Gastroesophageal sphincter (tissue), 4 donors: ENCODE measurements at regions not wholly inside any gene's neighbourhood (a gene's known extent, or its start where the extent isn't known, plus 50 kb on each side); places are given as distances from the start of the nearest gene placed in this dataset.

ENCODE experiments used
- ATAC-seq: fragments of 150-250 bp; one replicate; pipeline ENCODE4 v1.9.1; 2016; ENCODE audit warnings: mild to moderate bottlenecking, moderate library complexity
- H3K27ac ChIP-seq, 4 donors: fragments of 200-600 bp; sonication (generic) in 3 of 4; 1 replicate in 3 of 4; 2 replicates in 1 of 4; pipeline ENCODE4 v1.5.1; 2016 to 2019
- H3K27me3 ChIP-seq: fragments of 200-600 bp; sonication (generic); one replicate; pipeline ENCODE4 v1.5.1; 2019
- H3K36me3 ChIP-seq, 2 donors: fragments of 200-600 bp; sonication (generic); one replicate each; pipeline ENCODE4 v1.5.1; 2019; ENCODE audit warnings: control low read depth in 1 of 2
- H3K4me1 ChIP-seq, 3 donors: fragments of 200-600 bp; sonication (generic); 1 replicate in 2 of 3; 2 replicates in 1 of 3; pipeline ENCODE4 v1.5.1; 2016 to 2019; ENCODE audit warnings: control low read depth in 2 of 3
- H3K4me3 ChIP-seq, 2 donors: fragments of 200-600 bp; sonication (generic); one replicate each; pipeline ENCODE4 v1.5.1; 2019; ENCODE audit warnings: mild to moderate bottlenecking in 1 of 2, moderate library complexity in 1 of 2
- H3K9me3 ChIP-seq, 3 donors: fragments of 200-600 bp; sonication (generic); one replicate each; pipeline ENCODE4 v1.5.1; 2017 to 2019; ENCODE audit warnings: control low read depth in 2 of 3
- CTCF ChIP-seq, 4 experiments: fragments of 200-600 bp in 2 of 4; fragments of 450-650 bp in 2 of 4; sonication (generic) in 1 of 4; IDR thresholded peaks; one replicate each; pipeline ENCODE4 v1.5.1; 2017 to 2019; ENCODE audit warnings: antibody characterized with exemption in 4 of 4, mild to moderate bottlenecking in 2 of 4, moderate library complexity in 2 of 4
- EP300 ChIP-seq: sonication (generic); formaldehyde crosslinking; IDR thresholded peaks from one replicate; pipeline ENCODE4 v1.6.1; 2017; ENCODE audit warnings: antibody characterized with exemption, mild to moderate bottlenecking
- POLR2A ChIP-seq, 2 donors: fragments of 450-650 bp; IDR thresholded peaks; one replicate each; pipeline ENCODE4 v1.6.1; 2017; ENCODE audit warnings: antibody characterized with exemption in 2 of 2, mild to moderate bottlenecking in 2 of 2, moderate library complexity in 1 of 2
- POLR2AphosphoS5 ChIP-seq: sonication (generic); formaldehyde crosslinking; IDR thresholded peaks from one replicate; pipeline ENCODE4 v1.6.1; 2017; ENCODE audit warnings: antibody characterized with exemption
- WGBS, 2 donors: methylation state at CpG; one replicate each; pipeline ENCODE4 v1.1.5; 2018; ENCODE audit warnings: low coverage in 1 of 2; 5-methylcytosine and 5-hydroxymethylcytosine counted together

GRCh38 chr6:100257793-100258395, 206.8 kb downstream of the SIM1 start:
- Histone ChIP-seq H3K27me3 (no peaks in the 10 kb centered on the region), H3K27ac (no peak overlapping the region), H3K4me3 (no peak overlapping the region), H3K36me3 (no peaks in the 10 kb centered on the region), H3K4me1 (no peaks in the 10 kb centered on the region), H3K9me3 (no peaks in the 10 kb centered on the region)
- no peak for ATAC-seq
- no peak for TF ChIP-seq EP300
- TF ChIP-seq CTCF (IDR thresholded peaks at IDR 0.05) = no peak
- TF ChIP-seq POLR2AphosphoS5 = no peak
- no peak for TF ChIP-seq POLR2A (IDR thresholded peaks at IDR 0.05)
- 17 to 23% methylated on average over 4 of the region's 4 CpGs for WGBS, 2 donors

DNA sequence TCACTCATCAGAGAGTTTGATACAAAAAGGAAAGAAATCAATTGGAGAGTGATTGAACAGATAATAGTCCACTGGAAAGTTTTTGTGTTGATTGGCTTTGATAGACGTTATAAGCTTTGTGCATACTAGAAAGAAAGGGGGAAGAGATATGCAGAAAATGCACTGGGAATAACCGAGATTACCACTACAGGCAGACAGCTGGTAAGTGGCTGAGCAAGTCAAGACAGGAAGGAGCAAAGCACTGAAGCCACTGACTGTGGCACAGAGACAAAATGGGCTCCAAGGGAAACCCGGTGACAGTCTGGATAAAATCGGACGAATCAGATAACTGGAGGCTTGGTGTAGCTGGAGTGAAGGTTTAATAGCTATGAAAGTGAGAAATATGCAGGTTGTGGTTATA, 209.0 kb downstream of the SIM1 start:
- TF ChIP-seq CTCF (IDR thresholded peaks at IDR 0.05) (no peak), POLR2AphosphoS5 (no peak), POLR2A (IDR thresholded peaks at IDR 0.05) (no peak), EP300 (no peak)
- 60 to 78% methylated on average over 1 to 5 of the region's 5 CpGs for WGBS, 2 donors
- Histone ChIP-seq H3K36me3 (no peaks in the 10 kb centered on the region), H3K4me1 (no peaks in the 10 kb centered on the region), H3K27me3 (no peaks in the 10 kb centered on the region), H3K27ac (no peak overlapping the region), H3K9me3 (no peaks in the 10 kb centered on the region), H3K4me3 (no peak overlapping the region)
- no peak for ATAC-seq

DNA sequence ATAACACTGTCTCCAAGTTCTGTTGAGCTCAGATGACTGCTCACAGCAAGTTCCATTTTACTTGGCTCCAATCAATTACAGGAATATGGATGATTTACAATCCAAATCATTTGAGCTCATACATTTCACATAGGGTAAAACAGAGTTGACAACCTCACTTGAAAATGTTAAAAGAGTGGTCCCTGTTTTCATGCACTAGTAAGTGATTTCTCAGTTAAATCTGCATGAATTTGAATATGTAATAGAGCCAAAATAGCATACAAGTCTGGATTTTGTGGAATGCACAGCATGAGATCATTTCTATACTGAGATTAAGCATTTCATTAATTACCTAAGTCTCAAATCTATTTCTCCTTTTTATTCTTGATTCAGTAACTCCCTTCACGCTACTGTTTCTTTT, 217.6 kb downstream of the SIM1 start:
- no peaks in the 10 kb centered on the region for H3K36me3 ChIP-seq
- no peaks in the 10 kb centered on the region for H3K4me1 ChIP-seq
- ATAC-seq = no peak
- no peaks in the 10 kb centered on the region for H3K9me3 ChIP-seq
- TF ChIP-seq CTCF (IDR thresholded peaks at IDR 0.05) = no peak
- no peak for TF ChIP-seq POLR2A (IDR thresholded peaks at IDR 0.05)
- no peak for TF ChIP-seq EP300
- no peak for TF ChIP-seq POLR2AphosphoS5
- no peaks in the 10 kb centered on the region for H3K27me3 ChIP-seq
- 84 to 100% methylated on average over 1 of the region's 1 CpG for WGBS, 2 donors
- H3K4me3 ChIP-seq = no peak overlapping the region
- no peak overlapping the region for H3K27ac ChIP-seq

DNA sequence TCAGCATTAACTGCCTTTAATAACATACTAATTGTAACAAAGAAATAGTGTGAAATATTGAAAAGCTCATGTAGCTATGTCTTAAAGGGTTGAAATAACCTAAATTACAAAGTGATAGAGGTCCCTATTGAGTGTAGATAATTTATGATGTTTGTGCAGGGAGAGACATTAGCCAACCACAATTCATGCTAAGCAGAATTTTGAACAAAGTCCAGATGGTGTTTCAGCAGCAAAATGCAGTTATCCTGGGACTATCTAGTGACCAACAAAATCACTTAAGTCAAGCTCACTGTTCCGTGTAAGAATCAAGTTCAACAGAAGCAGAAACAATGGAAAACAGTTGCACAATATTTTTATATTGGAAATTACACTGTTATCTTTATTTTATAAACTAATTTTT, 218.5 kb downstream of the SIM1 start:
- TF ChIP-seq EP300 (no peak), CTCF (IDR thresholded peaks at IDR 0.05) (no peak), POLR2A (IDR thresholded peaks at IDR 0.05) (no peak), POLR2AphosphoS5 (no peak)
- Histone ChIP-seq H3K9me3 (no peaks in the 10 kb centered on the region), H3K27ac (no peak overlapping the region), H3K4me3 (no peak overlapping the region), H3K4me1 (no peaks in the 10 kb centered on the region), H3K36me3 (no peaks in the 10 kb centered on the region), H3K27me3 (no peaks in the 10 kb centered on the region)
- no peak for ATAC-seq
- WGBS, 2 donors = 15 to 46% methylated on average over 1 of the region's 1 CpG

DNA sequence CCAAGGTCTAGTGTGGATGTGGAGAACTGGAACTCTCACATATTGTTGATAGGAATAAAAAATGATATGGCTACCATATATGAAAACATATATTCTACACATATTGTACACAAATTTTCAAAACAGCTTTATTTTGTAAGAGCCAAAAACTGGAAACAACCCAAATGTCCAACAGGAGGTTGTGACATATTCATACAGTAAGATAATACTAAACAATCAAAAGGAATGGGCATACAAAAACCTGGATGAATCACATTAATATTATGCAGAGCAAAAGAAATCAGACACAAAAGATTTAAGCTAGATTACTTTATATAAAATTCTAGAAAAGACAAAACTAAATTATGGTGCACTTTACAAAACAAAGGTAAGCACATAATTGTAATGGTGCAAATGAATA, 223.9 kb downstream of the SIM1 start:
- H3K27ac ChIP-seq = no peak overlapping the region
- TF ChIP-seq POLR2AphosphoS5 (no peak), CTCF (IDR thresholded peaks at IDR 0.05) (no peak), EP300 (no peak), POLR2A (IDR thresholded peaks at IDR 0.05) (no peak)
- H3K9me3 ChIP-seq = no peaks in the 10 kb centered on the region
- ATAC-seq = no peak
- H3K36me3 ChIP-seq = no peaks in the 10 kb centered on the region
- no peak overlapping the region for H3K4me3 ChIP-seq
- H3K27me3 ChIP-seq = peaks cover 8% of the 10 kb centered on the region
- H3K4me1 ChIP-seq = no peaks in the 10 kb centered on the region
